EH (cell line): ENCODE measurements at regions not wholly inside any gene's neighbourhood (a gene's known extent, or its start where the extent isn't known, plus 50 kb on each side); places are given as distances from the start of the nearest gene placed in this dataset.

ENCODE experiments used
- DNase-seq: peaks from one replicate; pipeline ENCODE4 v3.0.0-alpha.2; 2015; ENCODE audit warnings: low read depth

- DNase-seq = no peak
Observed at GRCh38 chr4:57607566-57608180, 497.5 kb upstream of the IGFBP7 start.

- no peak for DNase-seq
Observed at GRCh38 chr4:57605376-57605775, 495.2 kb upstream of the IGFBP7 start.

GRCh38 chr4:57602141-57602540 is 492.0 kb upstream of the IGFBP7 start:
- DNase-seq = no peak

GRCh38 chr4:57591073-57591472 is 480.9 kb upstream of the IGFBP7 start:
- no peak for DNase-seq

- DNase-seq = no peak
Observed at GRCh38 chr4:57588557-57588956, 478.4 kb upstream of the IGFBP7 start.

- DNase-seq = no peak
Observed at GRCh38 chr4:57580710-57581599, 470.8 kb upstream of the IGFBP7 start.

GRCh38 chr4:57575426-57575825 is 465.2 kb upstream of the IGFBP7 start:
- no peak for DNase-seq

- DNase-seq = no peak
Observed at GRCh38 chr4:57554556-57555092, 444.4 kb upstream of the IGFBP7 start.

GRCh38 chr4:57553728-57554127 is 443.5 kb upstream of the IGFBP7 start:
- DNase-seq = no peak

- no peak for DNase-seq
Observed at GRCh38 chr4:57550198-57550597, 440.0 kb upstream of the IGFBP7 start.

- no peak for DNase-seq
Observed at GRCh38 chr4:57548856-57549255, 438.7 kb upstream of the IGFBP7 start.

- DNase-seq = no peak
Observed at GRCh38 chr4:57544811-57545654, 434.8 kb upstream of the IGFBP7 start.

- no peak for DNase-seq
Observed at GRCh38 chr4:57504797-57505530, 394.8 kb upstream of the IGFBP7 start.

- DNase-seq = no peak
Observed at GRCh38 chr4:57504139-57504538, 394.0 kb upstream of the IGFBP7 start.

- peak; percentile 74 for DNase-seq
Observed at GRCh38 chr4:57501720-57502119, 391.5 kb upstream of the IGFBP7 start.

- peak; percentile 33 for DNase-seq
Observed at GRCh38 chr4:57499786-57500185, 389.6 kb upstream of the IGFBP7 start.

GRCh38 chr4:57498251-57498650 is 388.1 kb upstream of the IGFBP7 start:
- DNase-seq = no peak

GRCh38 chr4:57496697-57497471 is 386.7 kb upstream of the IGFBP7 start:
- no peak for DNase-seq

- no peak for DNase-seq
Observed at GRCh38 chr4:57494821-57495220, 384.6 kb upstream of the IGFBP7 start.

- DNase-seq = peak; percentile 19
Observed at GRCh38 chr4:57492251-57492878, 382.2 kb upstream of the IGFBP7 start.
